Spleen (tissue), 11 donors: ENCODE measurements at regions not wholly inside any gene's neighbourhood (a gene's known extent, or its start where the extent isn't known, plus 50 kb on each side); places are given as distances from the start of the nearest gene placed in this dataset.

Experiments used
- DNase-seq: peaks from one replicate; pipeline ENCODE4 v3.0.0-alpha.2; 2020
- H3K27ac ChIP-seq, 8 donors: fragments of 200-600 bp; sonication (generic) in 7 of 8; 1 replicate in 4 of 8; 2 replicates in 4 of 8; pipeline versions ENCODE4 v1.5.0 to v1.8.0; 2016 to 2021; ENCODE audit warnings: inconsistent platforms in 4 of 8, mild to moderate bottlenecking in 4 of 8, moderate library complexity in 1 of 8
- H3K27me3 ChIP-seq, 7 donors: fragments of 200-600 bp; sonication (generic) in 6 of 7; replicated peaks in 1 of 7; 1 replicate in 4 of 7; 2 replicates in 3 of 7; pipeline versions ENCODE4 v1.5.0 to v1.8.0; 2016 to 2021; ENCODE audit warnings: inconsistent platforms in 3 of 7, mild to moderate bottlenecking in 1 of 7
- H3K36me3 ChIP-seq, 6 donors: fragments of 200-600 bp; sonication (generic) in 5 of 6; 1 replicate in 4 of 6; 2 replicates in 2 of 6; pipeline versions ENCODE4 v1.5.0 to v1.8.0; 2016 to 2021; ENCODE audit warnings: inconsistent platforms in 2 of 6
- H3K4me1 ChIP-seq, 6 donors: fragments of 200-600 bp; sonication (generic) in 5 of 6; 1 replicate in 3 of 6; 2 replicates in 3 of 6; pipeline versions ENCODE4 v1.5.0 to v1.8.0; 2016 to 2021; ENCODE audit warnings: inconsistent platforms in 3 of 6
- H3K4me3 ChIP-seq, 8 donors: fragments of 200-600 bp; sonication (generic) in 7 of 8; 1 replicate in 4 of 8; 2 replicates in 4 of 8; pipeline versions ENCODE4 v1.5.0 to v1.8.0; 2016 to 2021; ENCODE audit warnings: inconsistent platforms in 4 of 8, mild to moderate bottlenecking in 4 of 8, moderate library complexity in 2 of 8
- H3K9me3 ChIP-seq, 8 donors: fragments of 200-600 bp; sonication (generic) in 7 of 8; 1 replicate in 4 of 8; 2 replicates in 4 of 8; pipeline versions ENCODE4 v1.5.0 to v1.8.0; 2016 to 2021; ENCODE audit warnings: inconsistent platforms in 4 of 8
- POLR2A ChIP-seq, 3 donors: fragments of 450-650 bp; IDR thresholded peaks; one replicate each; pipeline ENCODE4 v1.5.1; 2017; ENCODE audit warnings: antibody characterized with exemption in 3 of 3, mild to moderate bottlenecking in 1 of 3
- POLR2AphosphoS5 ChIP-seq, 3 donors: sonication (generic); formaldehyde crosslinking; IDR thresholded peaks; one replicate each; pipeline ENCODE4 v1.5.1; 2017; ENCODE audit warnings: antibody characterized with exemption in 3 of 3
- WGBS, 5 donors: extraction: QIAGEN DNeasy Blood & Tissue Kit in 3 of 5; methylation state at CpG; one replicate each; pipeline versions ENCODE4 v1.1.5 to v1.1.7; 2013 to 2018; 5-methylcytosine and 5-hydroxymethylcytosine counted together
- intact Hi-C: fragments of 100-400 bp; cut with DNase I; formaldehyde crosslinking; loops from one replicate; pipeline ENCODE4 v1.15.0; 2023; ENCODE audit warnings: low total_unique reads
- small RNA-seq, 4 donors: library from RNA; depleted of rRNA; stranded (forward); fragments of <200 nt; gene quantifications; one replicate each; pipeline ENCODE3, GENCODE V24; 2016
- TF ChIP-seq, protein P1 (sequence below), 11 experiments: fragments of 200-600 bp in 7 of 11; fragments of 450-650 bp in 4 of 11; sonication (generic) in 4 of 11; IDR thresholded peaks in 8 of 11; conservative IDR thresholded peaks in 3 of 11; 1 replicate in 7 of 11; 2 replicates in 4 of 11; pipeline versions ENCODE4 v1.4.0 to v1.8.0; 2016 to 2021; ENCODE audit warnings: antibody characterized with exemption in 11 of 11, inconsistent platforms in 4 of 11, mild to moderate bottlenecking in 1 of 11
- donor health status: healthy with polysubstance abuse.
- donor health status: DM: no; HTN: no; CAD: no; lungs with moderate emphysema.
- donor health status: DM: no; HTN: no; CAD: no.
- donor health status: Bipolar disorder and iron deficiency.
- donor health status: healthy.
- donor health status: DM: no; HTN: no; CAD: no.
- donor health status: DM: yes; HTN: yes; CAD: no.

DNA sequence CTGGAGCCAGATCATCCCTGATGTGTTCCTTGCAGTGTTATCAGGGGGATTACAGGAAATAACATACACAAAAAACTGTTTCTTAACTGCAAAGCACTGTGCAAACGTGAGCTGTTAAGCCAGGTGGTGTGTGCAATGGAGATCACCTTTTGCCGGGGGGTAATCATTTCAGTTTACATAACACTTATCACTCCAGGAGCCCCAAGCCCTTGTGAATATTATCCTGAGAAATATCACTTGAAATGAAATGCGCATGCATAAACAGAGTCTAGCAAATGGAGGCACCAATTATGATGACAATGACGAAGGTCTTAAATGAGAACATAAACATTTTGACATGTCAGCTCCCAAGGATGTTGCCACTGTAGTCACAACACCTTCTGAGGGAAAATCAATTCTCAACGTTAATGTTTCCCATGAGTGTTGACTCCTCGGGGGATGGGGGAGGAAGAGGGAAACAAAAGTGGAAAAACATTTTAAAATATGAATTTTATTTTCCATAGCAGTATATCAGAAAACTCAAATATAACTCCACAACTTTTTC, 54.5 kb upstream of the RAD23B start:
- H3K36me3 ChIP-seq, result no peaks in the 10 kb centered on the region
- peaks cover 0 to 16% (median 0%) of the 10 kb centered on the region in 7 donors for H3K27me3 ChIP-seq
- no peak overlapping the region for H3K4me3 ChIP-seq
- DNase-seq, result no peak
- WGBS, 5 donors, result 55 to 63% (median 61%) methylated on average over 6 of the region's 6 CpGs
- no peaks in the 10 kb centered on the region for H3K9me3 ChIP-seq
- intact Hi-C loops, result no loop called here
- H3K4me1 ChIP-seq, result no peaks in the 10 kb centered on the region
- TF ChIP-seq, protein P1, sequence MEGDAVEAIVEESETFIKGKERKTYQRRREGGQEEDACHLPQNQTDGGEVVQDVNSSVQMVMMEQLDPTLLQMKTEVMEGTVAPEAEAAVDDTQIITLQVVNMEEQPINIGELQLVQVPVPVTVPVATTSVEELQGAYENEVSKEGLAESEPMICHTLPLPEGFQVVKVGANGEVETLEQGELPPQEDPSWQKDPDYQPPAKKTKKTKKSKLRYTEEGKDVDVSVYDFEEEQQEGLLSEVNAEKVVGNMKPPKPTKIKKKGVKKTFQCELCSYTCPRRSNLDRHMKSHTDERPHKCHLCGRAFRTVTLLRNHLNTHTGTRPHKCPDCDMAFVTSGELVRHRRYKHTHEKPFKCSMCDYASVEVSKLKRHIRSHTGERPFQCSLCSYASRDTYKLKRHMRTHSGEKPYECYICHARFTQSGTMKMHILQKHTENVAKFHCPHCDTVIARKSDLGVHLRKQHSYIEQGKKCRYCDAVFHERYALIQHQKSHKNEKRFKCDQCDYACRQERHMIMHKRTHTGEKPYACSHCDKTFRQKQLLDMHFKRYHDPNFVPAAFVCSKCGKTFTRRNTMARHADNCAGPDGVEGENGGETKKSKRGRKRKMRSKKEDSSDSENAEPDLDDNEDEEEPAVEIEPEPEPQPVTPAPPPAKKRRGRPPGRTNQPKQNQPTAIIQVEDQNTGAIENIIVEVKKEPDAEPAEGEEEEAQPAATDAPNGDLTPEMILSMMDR (IDR thresholded peaks at IDR 0.05 in 8 of 11, conservative IDR thresholded peaks at IDR 0.05 in 3 of 11), result no peak
- TF ChIP-seq POLR2A (IDR thresholded peaks at IDR 0.05), result no peak
- no peak for TF ChIP-seq POLR2AphosphoS5 (IDR thresholded peaks at IDR 0.05)
- H3K27ac ChIP-seq, result no peak overlapping the region

DNA sequence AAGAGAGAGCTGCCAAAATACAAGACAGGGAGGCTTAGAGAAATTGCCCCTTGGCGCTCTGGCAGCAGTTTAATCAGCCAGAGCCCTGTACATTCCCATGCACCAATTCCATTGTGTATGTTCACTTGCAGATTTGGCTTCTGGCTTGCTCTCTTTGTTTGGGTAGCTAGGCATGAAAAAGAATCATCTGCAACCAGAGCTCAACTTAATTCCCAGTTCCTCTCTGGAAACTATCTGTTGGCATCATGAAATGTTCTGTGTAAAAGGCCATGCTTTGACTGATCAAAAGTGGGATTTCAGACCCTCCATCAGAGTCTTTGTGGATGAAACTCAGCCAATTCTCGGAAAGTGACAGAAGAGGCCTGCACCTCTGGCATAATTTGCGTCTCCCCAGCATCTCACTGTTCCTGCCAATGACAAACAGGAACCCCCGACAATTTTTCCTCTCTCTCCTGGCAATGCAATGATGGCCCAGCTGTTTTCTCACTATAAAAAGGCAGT, 53.8 kb upstream of the RAD23B start:
- no peak overlapping the region for H3K4me3 ChIP-seq
- no peak overlapping the region for H3K27ac ChIP-seq
- 68 to 91% (median 86%) methylated on average over 4 of the region's 4 CpGs for WGBS, 5 donors
- no peaks in the 10 kb centered on the region for H3K9me3 ChIP-seq
- H3K4me1 ChIP-seq, result no peaks in the 10 kb centered on the region
- no peak for DNase-seq
- intact Hi-C loops, result no loop called here
- peaks cover 0 to 16% (median 0%) of the 10 kb centered on the region in 7 donors for H3K27me3 ChIP-seq
- TF ChIP-seq POLR2AphosphoS5 (IDR thresholded peaks at IDR 0.05) (no peak), POLR2A (IDR thresholded peaks at IDR 0.05) (no peak)
- TF ChIP-seq, protein P1 (IDR thresholded peaks at IDR 0.05 in 8 of 11, conservative IDR thresholded peaks at IDR 0.05 in 3 of 11), result no peak
- H3K36me3 ChIP-seq, result no peaks in the 10 kb centered on the region

Small RNAs in the stretch of these regions (small RNA-seq; reads per million reads assigned to genes)
- gene AL807761.1, result 0 reads per million in 4 donors
